GM23248 (cell line): ENCODE measurements at regions not wholly inside any gene's neighbourhood (a gene's known extent, or its start where the extent isn't known, plus 50 kb on each side); places are given as distances from the start of the nearest gene placed in this dataset.

Experiments used
- DNase-seq: peaks from one replicate; pipeline ENCODE4 v3.0.0-alpha.2; 2015
- H2AFZ ChIP-seq: fragments of 200-600 bp; sonication (generic); 2 replicates; pipeline ENCODE4 v1.6.1; 2016; ENCODE audit warnings: antibody characterized with exemption
- H3F3A ChIP-seq: fragments of 200-600 bp; sonication (generic); 2 replicates; pipeline ENCODE4 v1.6.1; 2016; ENCODE audit warnings: mild to moderate bottlenecking, antibody characterized with exemption, mixed run types; ENCODE audit not compliant: insufficient read depth
- H3K27ac ChIP-seq: fragments of 200-600 bp; sonication (generic); 2 replicates; pipeline ENCODE4 v1.5.1; 2016; ENCODE audit warnings: mild to moderate bottlenecking
- H3K27me3 ChIP-seq: fragments of 200-600 bp; sonication (generic); replicated peaks from 2 replicates; pipeline ENCODE4 v1.6.1; 2016; ENCODE audit warnings: mild to moderate bottlenecking; ENCODE audit not compliant: insufficient read depth
- H3K36me3 ChIP-seq: fragments of 200-600 bp; sonication (generic); 2 replicates; pipeline ENCODE4 v1.6.1; 2016; ENCODE audit warnings: low read depth, mild to moderate bottlenecking
- H3K4me1 ChIP-seq: fragments of 200-600 bp; sonication (generic); 2 replicates; pipeline ENCODE4 v1.6.1; 2016; ENCODE audit warnings: mild to moderate bottlenecking; ENCODE audit not compliant: insufficient read depth
- H3K4me2 ChIP-seq: fragments of 200-600 bp; sonication (generic); one replicate; pipeline ENCODE4 v1.6.1; 2016; ENCODE audit warnings: mild to moderate bottlenecking; ENCODE audit not compliant: unreplicated experiment
- H3K4me3 ChIP-seq: fragments of 200-600 bp; sonication (generic); 2 replicates; pipeline ENCODE4 v1.5.1; 2016; ENCODE audit warnings: mild to moderate bottlenecking
- H3K79me2 ChIP-seq: fragments of 200-600 bp; sonication (generic); 2 replicates; pipeline ENCODE4 v1.6.1; 2016; ENCODE audit warnings: mild to moderate bottlenecking; ENCODE audit not compliant: insufficient read depth
- H3K9ac ChIP-seq: fragments of 200-600 bp; sonication (generic); 2 replicates; pipeline ENCODE4 v1.6.1; 2016; ENCODE audit warnings: mild to moderate bottlenecking
- H3K9me2 ChIP-seq: fragments of 200-600 bp; sonication (generic); 2 replicates; pipeline ENCODE4 v1.6.1; 2016; ENCODE audit warnings: mixed run types, mild to moderate bottlenecking, moderate library complexity; ENCODE audit not compliant: insufficient read depth
- H3K9me3 ChIP-seq: fragments of 200-600 bp; sonication (generic); one replicate; pipeline ENCODE4 v1.6.1; 2017; ENCODE audit warnings: low read depth
- H4K20me1 ChIP-seq: fragments of 200-600 bp; sonication (generic); 2 replicates; pipeline ENCODE4 v1.6.0; 2016; ENCODE audit not compliant: insufficient read depth
- EZH2 ChIP-seq: fragments of 200-600 bp; sonication (generic); IDR thresholded peaks from 2 replicates; pipeline ENCODE4 v1.6.1; 2018; ENCODE audit warnings: antibody characterized with exemption, mild to moderate bottlenecking; ENCODE audit not compliant: insufficient read depth, poor library complexity, severe bottlenecking
- EZH2phosphoT487 ChIP-seq: fragments of 200-600 bp; sonication (generic); IDR thresholded peaks from 2 replicates; pipeline ENCODE4 v1.6.1; 2018; ENCODE audit warnings: antibody characterized with exemption, moderate library complexity, mild to moderate bottlenecking, low read depth; ENCODE audit not compliant: insufficient read depth
- WGBS, 2 experiments: methylation state at CpG; one replicate each; pipeline ENCODE4 v1.1.6; 2015 to 2017; ENCODE audit warnings: low lambda C conversion rate in 2 of 2, low coverage in 1 of 2; ENCODE audit errors: missing lambda C conversion rate in 2 of 2; 5-methylcytosine and 5-hydroxymethylcytosine counted together
- in situ Hi-C: fragments of 300-500 bp; cut with MboI; formaldehyde crosslinking; loops from 2 replicates; pipeline ENCODE4 v1.15.0; 2020

- no peak overlapping the region for H3K27ac ChIP-seq
- TF ChIP-seq EZH2phosphoT487: no peak
- no peak for TF ChIP-seq EZH2
- 96 to 100% methylated on average over 1 of the region's 1 CpG for WGBS, 2 experiments
- H3K9me3 ChIP-seq: no peaks in the 10 kb centered on the region
- H3K79me2 ChIP-seq: no peaks in the 10 kb centered on the region
- DNase-seq: no peak
- no peak overlapping the region for H3K4me2 ChIP-seq
- no peaks in the 10 kb centered on the region for H4K20me1 ChIP-seq
- H3F3A ChIP-seq: peaks cover 14% of the 10 kb centered on the region
- no peak overlapping the region for H3K9ac ChIP-seq
- in situ Hi-C loops: no loop called here
- H3K4me1 ChIP-seq: peaks cover 12% of the 10 kb centered on the region
- H3K27me3 ChIP-seq: no peaks in the 10 kb centered on the region
- no peaks in the 10 kb centered on the region for H3K36me3 ChIP-seq
- no peaks in the 10 kb centered on the region; the same call in 1 of the 2 replicates for H3K9me2 ChIP-seq
- H3K4me3 ChIP-seq: no peak overlapping the region
- H2AFZ ChIP-seq: no peak overlapping the region
These were observed 212.7 kb downstream of the COL12A1 start for GRCh38 chr6:74993136-74993535.

- H3K9me3 ChIP-seq: no peaks in the 10 kb centered on the region
- no peak for TF ChIP-seq EZH2phosphoT487
- TF ChIP-seq EZH2: no peak
- WGBS, 2 experiments: 69 to 78% methylated on average over 3 of the region's 3 CpGs
- peaks cover 12% of the 10 kb centered on the region for H3K4me1 ChIP-seq
- H3F3A ChIP-seq: peaks cover 14% of the 10 kb centered on the region
- peak overlapping the region; percentile 18; the same call in 1 of the 2 replicates for H2AFZ ChIP-seq
- H3K36me3 ChIP-seq: no peaks in the 10 kb centered on the region
- no peak overlapping the region for H3K4me3 ChIP-seq
- peak; percentile 52 for DNase-seq
- in situ Hi-C loops: no loop called here
- H3K27me3 ChIP-seq: no peaks in the 10 kb centered on the region
- no peaks in the 10 kb centered on the region for H3K79me2 ChIP-seq
- H3K4me2 ChIP-seq: peak overlapping the region; percentile 34
- H4K20me1 ChIP-seq: no peaks in the 10 kb centered on the region
- no peaks in the 10 kb centered on the region; the same call in 1 of the 2 replicates for H3K9me2 ChIP-seq
- H3K9ac ChIP-seq: no peak overlapping the region
- no peak overlapping the region for H3K27ac ChIP-seq
These were observed 214.1 kb downstream of the COL12A1 start for GRCh38 chr6:74991573-74992332.

- Histone ChIP-seq H3K4me3 (no peak overlapping the region), H3K79me2 (no peaks in the 10 kb centered on the region), H3K9ac (no peak overlapping the region), H3F3A (no peaks in the 10 kb centered on the region), H3K9me3 (no peaks in the 10 kb centered on the region), H3K4me2 (no peak overlapping the region), H3K27ac (no peak overlapping the region), H3K4me1 (no peaks in the 10 kb centered on the region), H3K36me3 (no peaks in the 10 kb centered on the region), H3K9me2 (no peaks in the 10 kb centered on the region; the same call in 1 of the 2 replicates), H3K27me3 (no peaks in the 10 kb centered on the region), H4K20me1 (no peaks in the 10 kb centered on the region), H2AFZ (no peak overlapping the region)
- no peak for DNase-seq
- WGBS, 2 experiments: 91 to 93% methylated on average over 7 of the region's 7 CpGs
- no peak for TF ChIP-seq EZH2phosphoT487
- no peak for TF ChIP-seq EZH2
- in situ Hi-C loops: no loop called here
These were observed 226.6 kb downstream of the COL12A1 start for GRCh38 chr6:74979065-74979766.

GRCh38 chr6:74976701-74977100 lies 229.2 kb downstream of the COL12A1 start:
- H3K27ac ChIP-seq: no peak overlapping the region
- TF ChIP-seq EZH2phosphoT487 (no peak), EZH2 (no peak)
- H3K4me2 ChIP-seq: no peak overlapping the region
- WGBS, 2 experiments: 81 to 84% methylated on average over 2 of the region's 2 CpGs
- no peaks in the 10 kb centered on the region for H3K36me3 ChIP-seq
- DNase-seq: no peak
- H3K79me2 ChIP-seq: no peaks in the 10 kb centered on the region
- in situ Hi-C loops: no loop called here
- H3K9ac ChIP-seq: no peak overlapping the region
- H2AFZ ChIP-seq: no peak overlapping the region
- H3K4me1 ChIP-seq: peaks cover 2% of the 10 kb centered on the region; the same call in 1 of the 2 replicates
- H4K20me1 ChIP-seq: no peaks in the 10 kb centered on the region
- no peak overlapping the region for H3K4me3 ChIP-seq
- no peaks in the 10 kb centered on the region for H3K9me3 ChIP-seq
- no peaks in the 10 kb centered on the region for H3F3A ChIP-seq
- no peaks in the 10 kb centered on the region for H3K27me3 ChIP-seq
- no peaks in the 10 kb centered on the region; the same call in 1 of the 2 replicates for H3K9me2 ChIP-seq
